ENCODE measurements at regions not wholly inside any gene's neighbourhood (a gene's known extent, or its start where the extent isn't known, plus 50 kb on each side); places are given as distances from the start of the nearest gene placed in this dataset.

GRCh38 chr16:60564588-60564987, 1471.7 kb downstream of the CDH8 start:
- Histone ChIP-seq H3K79me2 (ENCODE audit: insufficient read depth, low read length) (no peaks in the 10 kb centered on the region), H3K9me3 (ENCODE audit: low read depth, low read length) (peaks cover 4% of the 10 kb centered on the region), H3K4me2 (ENCODE audit: insufficient read depth, low read length) (no peak overlapping the region), H2AFZ (ENCODE audit: low read length) (no peak overlapping the region), H3K27ac (ENCODE audit: low read depth, low read length) (no peak overlapping the region), H3K27me3 (ENCODE audit: insufficient read depth, low read length) (no peaks in the 10 kb centered on the region), H3K4me3 (ENCODE audit: insufficient read depth, low read length) (no peak overlapping the region), H3K36me3 (ENCODE audit: insufficient read depth, low read length) (no peaks in the 10 kb centered on the region), H3K4me1 (ENCODE audit: insufficient read depth, low read length) (no peaks in the 10 kb centered on the region), H4K20me1 (ENCODE audit: insufficient read depth, low read length) (no peaks in the 10 kb centered on the region)
- no peak for TF ChIP-seq CTCF (IDR thresholded peaks at IDR 0.05; ENCODE audit: extremely low read depth, low read depth, low read length)
- DNase-seq (ENCODE audit: insufficient read length, low spot score, missing footprints): no peak

GRCh38 chr16:60563166-60563565, 1473.1 kb downstream of the CDH8 start:
- peaks cover 4% of the 10 kb centered on the region for H3K9me3 ChIP-seq (ENCODE audit: low read depth, low read length)
- H3K4me3 ChIP-seq (ENCODE audit: insufficient read depth, low read length): no peak overlapping the region
- no peaks in the 10 kb centered on the region for H3K27me3 ChIP-seq (ENCODE audit: insufficient read depth, low read length)
- no peak for DNase-seq (ENCODE audit: insufficient read length, low spot score, missing footprints)
- H2AFZ ChIP-seq (ENCODE audit: low read length): no peak overlapping the region
- H3K4me2 ChIP-seq (ENCODE audit: insufficient read depth, low read length): no peak overlapping the region
- H4K20me1 ChIP-seq (ENCODE audit: insufficient read depth, low read length): no peaks in the 10 kb centered on the region
- no peak overlapping the region for H3K27ac ChIP-seq (ENCODE audit: low read depth, low read length)
- TF ChIP-seq CTCF (IDR thresholded peaks at IDR 0.05; ENCODE audit: extremely low read depth, low read depth, low read length): no peak
- no peaks in the 10 kb centered on the region for H3K79me2 ChIP-seq (ENCODE audit: insufficient read depth, low read length)
- H3K4me1 ChIP-seq (ENCODE audit: insufficient read depth, low read length): no peaks in the 10 kb centered on the region
- H3K36me3 ChIP-seq (ENCODE audit: insufficient read depth, low read length): no peaks in the 10 kb centered on the region

- no peak for DNase-seq (ENCODE audit: insufficient read length, low spot score, missing footprints)
- no peaks in the 10 kb centered on the region for H4K20me1 ChIP-seq (ENCODE audit: insufficient read depth, low read length)
- no peak overlapping the region for H3K4me2 ChIP-seq (ENCODE audit: insufficient read depth, low read length)
- no peak overlapping the region for H3K27ac ChIP-seq (ENCODE audit: low read depth, low read length)
- H3K36me3 ChIP-seq (ENCODE audit: insufficient read depth, low read length): no peaks in the 10 kb centered on the region
- no peak overlapping the region for H3K4me3 ChIP-seq (ENCODE audit: insufficient read depth, low read length)
- H3K4me1 ChIP-seq (ENCODE audit: insufficient read depth, low read length): no peaks in the 10 kb centered on the region
- peaks cover 6% of the 10 kb centered on the region for H3K9me3 ChIP-seq (ENCODE audit: low read depth, low read length)
- H3K79me2 ChIP-seq (ENCODE audit: insufficient read depth, low read length): no peaks in the 10 kb centered on the region
- H3K27me3 ChIP-seq (ENCODE audit: insufficient read depth, low read length): no peaks in the 10 kb centered on the region
- TF ChIP-seq CTCF (IDR thresholded peaks at IDR 0.05; ENCODE audit: extremely low read depth, low read depth, low read length): no peak
- H2AFZ ChIP-seq (ENCODE audit: low read length): no peak overlapping the region
These were observed 1477.3 kb downstream of the CDH8 start for GRCh38 chr16:60558936-60559335.

GRCh38 chr16:60553090-60553757, 1483.0 kb downstream of the CDH8 start:
- Histone ChIP-seq H3K36me3 (ENCODE audit: insufficient read depth, low read length) (no peaks in the 10 kb centered on the region), H4K20me1 (ENCODE audit: insufficient read depth, low read length) (no peaks in the 10 kb centered on the region), H3K9me3 (ENCODE audit: low read depth, low read length) (peaks cover 2% of the 10 kb centered on the region), H3K79me2 (ENCODE audit: insufficient read depth, low read length) (no peaks in the 10 kb centered on the region), H3K4me1 (ENCODE audit: insufficient read depth, low read length) (no peaks in the 10 kb centered on the region), H3K4me2 (ENCODE audit: insufficient read depth, low read length) (no peak overlapping the region), H2AFZ (ENCODE audit: low read length) (no peak overlapping the region), H3K4me3 (ENCODE audit: insufficient read depth, low read length) (no peak overlapping the region), H3K27ac (ENCODE audit: low read depth, low read length) (no peak overlapping the region), H3K27me3 (ENCODE audit: insufficient read depth, low read length) (no peaks in the 10 kb centered on the region)
- TF ChIP-seq CTCF (IDR thresholded peaks at IDR 0.05; ENCODE audit: extremely low read depth, low read depth, low read length): no peak
- no peak for DNase-seq (ENCODE audit: insufficient read length, low spot score, missing footprints)
